GM21515 (cell line): ENCODE measurements at regions not wholly inside any gene's neighbourhood (a gene's known extent, or its start where the extent isn't known, plus 50 kb on each side); places are given as distances from the start of the nearest gene placed in this dataset.
"Not testable (repeated sequence)": the region's sequence is repeated elsewhere in the genome, so short reads cannot be mapped to it uniquely, and the experiment has no call there.

Source experiments
- ATAC-seq: cut with Tn5 transposase; IDR thresholded peaks from one replicate; pipeline ENCODE4 v1.9.1; 2021; ENCODE audit not compliant: unreplicated experiment

GRCh38 chr1:182229921-182230491 lies 161.6 kb downstream of the GLUL start:
- no peak for ATAC-seq

GRCh38 chr1:182229451-182229850 lies 162.1 kb downstream of the GLUL start:
- no peak for ATAC-seq

- no peak for ATAC-seq
Observed at GRCh38 chr1:182227864-182228547, 163.6 kb downstream of the GLUL start.

GRCh38 chr1:182226618-182227017 lies 165.0 kb downstream of the GLUL start:
- no peak for ATAC-seq

GRCh38 chr1:182225755-182226154 lies 164.2 kb upstream of the ZNF648 start:
- ATAC-seq, result not testable (repeated sequence)

- ATAC-seq, result not testable (repeated sequence)
Observed at GRCh38 chr1:182221990-182222389, 160.5 kb upstream of the ZNF648 start.

GRCh38 chr1:182221367-182221766 lies 159.9 kb upstream of the ZNF648 start:
- not testable (repeated sequence) for ATAC-seq

- ATAC-seq, result no peak
Observed at GRCh38 chr1:182217967-182218366, 156.5 kb upstream of the ZNF648 start.

- ATAC-seq, result no peak
Observed at GRCh38 chr1:182217071-182217470, 155.6 kb upstream of the ZNF648 start.

- ATAC-seq, result no peak
Observed at GRCh38 chr1:182215764-182216163, 154.3 kb upstream of the ZNF648 start.

GRCh38 chr1:182213163-182213562 lies 151.7 kb upstream of the ZNF648 start:
- ATAC-seq, result no peak

GRCh38 chr1:182211386-182211785 lies 149.9 kb upstream of the ZNF648 start:
- ATAC-seq, result no peak

GRCh38 chr1:182210417-182210816 lies 148.9 kb upstream of the ZNF648 start:
- ATAC-seq, result no peak

GRCh38 chr1:182207300-182207699 lies 145.8 kb upstream of the ZNF648 start:
- no peak for ATAC-seq

GRCh38 chr1:182206626-182207239 lies 145.2 kb upstream of the ZNF648 start:
- ATAC-seq, result no peak

- ATAC-seq, result no peak
Observed at GRCh38 chr1:182205351-182206022, 144.0 kb upstream of the ZNF648 start.

GRCh38 chr1:182203191-182203875 lies 141.8 kb upstream of the ZNF648 start:
- ATAC-seq, result no peak

- not testable (repeated sequence) for ATAC-seq
Observed at GRCh38 chr1:182201490-182201889, 140.0 kb upstream of the ZNF648 start.

- ATAC-seq, result no peak
Observed at GRCh38 chr1:182200025-182200812, 138.7 kb upstream of the ZNF648 start.

GRCh38 chr1:182198006-182198605 lies 136.6 kb upstream of the ZNF648 start:
- no peak for ATAC-seq
